ENCODE measurements at regions not wholly inside any gene's neighbourhood (a gene's known extent, or its start where the extent isn't known, plus 50 kb on each side); places are given as distances from the start of the nearest gene placed in this dataset.

GRCh38 chr4:188611143-188611542 lies 471.9 kb downstream of the TRIML1 start:
- TF ChIP-seq POLR2AphosphoS5 (IDR thresholded peaks at IDR 0.05) (no peak), POLR2A (IDR thresholded peaks at IDR 0.05) (no peak), CTCF (IDR thresholded peaks at IDR 0.05) (no peak)
